Testis (tissue), 2 donors: ENCODE measurements at regions not wholly inside any gene's neighbourhood (a gene's known extent, or its start where the extent isn't known, plus 50 kb on each side); places are given as distances from the start of the nearest gene placed in this dataset.

Experiments used
- DNase-seq: peaks from one replicate; pipeline ENCODE4 v3.0.0-alpha.2; 2019
- H3K27ac ChIP-seq, 2 donors: fragments of 200-600 bp; sonication (generic); one replicate each; pipeline ENCODE4 v1.5.1; 2019
- H3K27me3 ChIP-seq: fragments of 200-600 bp; sonication (generic); one replicate; pipeline ENCODE4 v1.5.1; 2019
- H3K36me3 ChIP-seq: fragments of 200-600 bp; sonication (generic); one replicate; pipeline ENCODE4 v1.5.1; 2017; ENCODE audit warnings: low read depth; ENCODE audit errors: missing control alignments
- H3K4me1 ChIP-seq: fragments of 200-600 bp; sonication (generic); one replicate; pipeline ENCODE4 v1.5.1; 2019
- H3K4me3 ChIP-seq, 2 donors: fragments of 200-600 bp; sonication (generic); one replicate each; pipeline ENCODE4 v1.5.1; 2017 to 2019
- H3K9me3 ChIP-seq: fragments of 200-600 bp; sonication (generic); one replicate; pipeline ENCODE4 v1.5.1; 2017
- CTCF ChIP-seq, 3 experiments: fragments of 450-650 bp in 2 of 3; fragments of 200-600 bp in 1 of 3; sonication (generic) in 1 of 3; IDR thresholded peaks; one replicate each; pipeline ENCODE4 v1.5.1; 2016 to 2019; ENCODE audit warnings: antibody characterized with exemption in 3 of 3, mild to moderate bottlenecking in 2 of 3, moderate library complexity in 1 of 3
- POLR2A ChIP-seq: fragments of 450-650 bp; IDR thresholded peaks from one replicate; pipeline ENCODE4 v1.6.1; 2017; ENCODE audit warnings: antibody characterized with exemption, mild to moderate bottlenecking, moderate library complexity
- WGBS, 2 donors: methylation state at CpG; one replicate each; pipeline ENCODE4 v1.1.5; 2018; 5-methylcytosine and 5-hydroxymethylcytosine counted together
- intact Hi-C: fragments of 100-400 bp; cut with DNase I; formaldehyde crosslinking; loops from one replicate; pipeline ENCODE4 v1.15.1; 2023; ENCODE audit warnings: low total_unique reads

- Histone ChIP-seq H3K9me3 (no peaks in the 10 kb centered on the region), H3K4me1 (no peaks in the 10 kb centered on the region), H3K4me3 (no peak overlapping the region), H3K27me3 (no peaks in the 10 kb centered on the region), H3K27ac (no peak overlapping the region), H3K36me3 (no peaks in the 10 kb centered on the region)
- TF ChIP-seq CTCF (IDR thresholded peaks at IDR 0.05) = no peak
- no peak for TF ChIP-seq POLR2A
- intact Hi-C loops = no loop called here
- 59 to 68% methylated on average over 8 of the region's 8 CpGs for WGBS, 2 donors
- DNase-seq = no peak
Observed at GRCh38 chr1:102772831-102773230, 335.5 kb downstream of the COL11A1 start.

- TF ChIP-seq CTCF (IDR thresholded peaks at IDR 0.05) = no peak
- TF ChIP-seq POLR2A = no peak
- 77 to 83% methylated on average over 1 of the region's 1 CpG for WGBS, 2 donors
- DNase-seq = no peak
- Histone ChIP-seq H3K4me3 (no peak overlapping the region), H3K4me1 (no peaks in the 10 kb centered on the region), H3K27me3 (no peaks in the 10 kb centered on the region), H3K27ac (no peak overlapping the region), H3K36me3 (no peaks in the 10 kb centered on the region), H3K9me3 (no peaks in the 10 kb centered on the region)
- intact Hi-C loops = no loop called here
Observed at GRCh38 chr1:102758418-102758817, 349.9 kb downstream of the COL11A1 start.

GRCh38 chr1:102757363-102757762 lies 351.0 kb downstream of the COL11A1 start:
- Histone ChIP-seq H3K27me3 (no peaks in the 10 kb centered on the region), H3K4me3 (no peak overlapping the region), H3K9me3 (no peaks in the 10 kb centered on the region), H3K36me3 (no peaks in the 10 kb centered on the region), H3K4me1 (no peaks in the 10 kb centered on the region), H3K27ac (no peak overlapping the region)
- WGBS, 2 donors = 59 to 79% methylated on average over 2 of the region's 2 CpGs
- no peak for DNase-seq
- intact Hi-C loops = no loop called here
- TF ChIP-seq POLR2A (no peak), CTCF (IDR thresholded peaks at IDR 0.05) (no peak)

GRCh38 chr1:102751111-102751510 lies 357.2 kb downstream of the COL11A1 start:
- H3K36me3 ChIP-seq = no peaks in the 10 kb centered on the region
- TF ChIP-seq CTCF (IDR thresholded peaks at IDR 0.05) = no peak
- WGBS, 2 donors = 73 to 76% methylated on average over 2 of the region's 2 CpGs

GRCh38 chr1:102742426-102742825 lies 365.9 kb downstream of the COL11A1 start:
- H3K27ac ChIP-seq = no peak overlapping the region
- intact Hi-C loops = no loop called here
- no peak for TF ChIP-seq CTCF (IDR thresholded peaks at IDR 0.05)
- TF ChIP-seq POLR2A = no peak
- WGBS, 2 donors = 78 to 84% methylated on average over 2 of the region's 2 CpGs
- H3K27me3 ChIP-seq = no peaks in the 10 kb centered on the region
- no peaks in the 10 kb centered on the region for H3K36me3 ChIP-seq
- no peak overlapping the region for H3K4me3 ChIP-seq
- no peaks in the 10 kb centered on the region for H3K9me3 ChIP-seq
- no peaks in the 10 kb centered on the region for H3K4me1 ChIP-seq
- DNase-seq = no peak

More at GRCh38 chr1:102751111-102751510, 357.2 kb downstream of the COL11A1 start:
- Histone ChIP-seq H3K27ac (no peak overlapping the region), H3K4me3 (no peak overlapping the region), H3K27me3 (no peaks in the 10 kb centered on the region), H3K4me1 (no peaks in the 10 kb centered on the region), H3K9me3 (no peaks in the 10 kb centered on the region)
- no peak for DNase-seq
- intact Hi-C loops = no loop called here
